ENCODE measurements at regions not wholly inside any gene's neighbourhood (a gene's known extent, or its start where the extent isn't known, plus 50 kb on each side); places are given as distances from the start of the nearest gene placed in this dataset.

DNA sequence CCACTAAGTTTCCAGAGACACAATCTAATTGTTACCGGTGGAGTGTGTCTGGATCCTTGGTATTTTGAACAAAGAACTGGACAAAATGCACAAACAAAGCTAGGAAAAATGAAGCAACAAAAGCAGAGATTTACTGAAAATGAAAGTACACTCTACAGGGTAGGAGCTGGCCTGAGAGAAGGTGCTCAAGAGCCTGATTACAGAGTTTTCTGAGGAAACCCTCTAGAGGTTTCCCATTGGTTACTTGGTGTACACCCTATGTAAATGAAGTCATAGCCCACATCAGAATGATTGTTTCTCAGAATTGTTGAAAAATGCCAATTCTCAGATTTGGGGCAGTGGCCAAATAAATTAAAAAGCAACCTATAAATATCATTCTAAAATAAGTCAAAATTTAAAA lies 436.4 kb downstream of the KCNJ18 start:
- no peak overlapping the region for H3K9ac ChIP-seq (ENCODE audit: insufficient read depth, low read depth, low read length)
- in situ Hi-C loops (cut with HindIII; ENCODE audit: extremely low pct_ligation_motif_present, low pct_unique_long_range_greater_than_20kb) = no loop called here
- BruUV-seq (replicated peaks) = no TSS peak
- H3K36me3 ChIP-seq (replicated peaks in 1 of 2; ENCODE audit: control insufficient read depth in 1 of 2, insufficient read depth in 2 of 2, low read length in 2 of 2) = no peaks in the 10 kb centered on the region
- H3K9me3 ChIP-seq (ENCODE audit: low read length) = peaks cover 57% of the 10 kb centered on the region
- no peak overlapping the region for H3K27ac ChIP-seq (ENCODE audit: extremely low read length, insufficient read depth, low read length)
- no peaks in the 10 kb centered on the region for H3K4me1 ChIP-seq (ENCODE audit: insufficient read depth, low read length)
- no peaks in the 10 kb centered on the region for H3K27me3 ChIP-seq (ENCODE audit: control insufficient read depth in 1 of 2, insufficient read depth in 2 of 2, low read length in 2 of 2)
- 56% methylated on average over 1 of the region's 1 CpG for WGBS (ENCODE audit: low lambda C conversion rate)
- H2AFZ ChIP-seq (ENCODE audit: low read length) = no peak overlapping the region
- no peak overlapping the region for H3K4me3 ChIP-seq (replicated peaks in 1 of 3; ENCODE audit: insufficient read depth in 1 of 3, low read depth in 2 of 3, low read length in 3 of 3)
- ChIA-PET POLR2A (no interaction called here), CTCF (ENCODE audit: low intra/inter-chr PET ratio, low total read pairs) (no interaction called here)
- intact Hi-C loops (cut with micrococcal nuclease; ENCODE audit: unreplicated experiment) = no loop called here
- DNase-seq (ENCODE audit: low spot score) (no peak), FAIRE-seq (no peak), ATAC-seq (no peak)
- no peaks in the 10 kb centered on the region for H4K20me1 ChIP-seq (ENCODE audit: insufficient read depth, low read length)
- H3K4me2 ChIP-seq (ENCODE audit: low read depth, low read length) = no peak overlapping the region
- TF ChIP-seq ZBTB33 (CRISPR knock-in tag; IDR thresholded peaks at IDR 0.05) (no peak), TCF7L2 (IDR thresholded peaks at IDR 0.05; ENCODE audit: low read depth, low read length) (no peak), SP4 (CRISPR knock-in tag; IDR thresholded peaks at IDR 0.05) (no peak), ZNF232 (CRISPR knock-in tag; IDR thresholded peaks at IDR 0.05; ENCODE audit: borderline replicate concordance) (no peak), KDM1A (CRISPR knock-in tag; IDR thresholded peaks at IDR 0.05) (no peak), ZNF605 (CRISPR knock-in tag; IDR thresholded peaks at IDR 0.05) (no peak), KLF6 (CRISPR knock-in tag; IDR thresholded peaks at IDR 0.05) (no peak), ZNF512B (CRISPR knock-in tag; IDR thresholded peaks at IDR 0.05; ENCODE audit: borderline replicate concordance) (no peak), ZNF20 (CRISPR knock-in tag; IDR thresholded peaks at IDR 0.05) (no peak), USF2 (IDR thresholded peaks at IDR 0.05; ENCODE audit: low read depth, low read length) (no peak), USF2 (CRISPR knock-in tag; IDR thresholded peaks at IDR 0.05; ENCODE audit: borderline replicate concordance) (no peak), AGO1 (IDR thresholded peaks at IDR 0.05; ENCODE audit: low read depth, low read length, poor library complexity, severe bottlenecking) (no peak), NFE2L2 (IDR thresholded peaks at IDR 0.05; ENCODE audit: low read length) (no peak)
- H3K79me2 ChIP-seq (ENCODE audit: insufficient read depth, low read length) = no peaks in the 10 kb centered on the region
